GM23338 (cell line): ENCODE measurements at regions not wholly inside any gene's neighbourhood (a gene's known extent, or its start where the extent isn't known, plus 50 kb on each side); places are given as distances from the start of the nearest gene placed in this dataset.

ENCODE experiments used
- ATAC-seq: fragments of 200-7000 bp; cut with Tn5 transposase; 3 replicates; pipeline ENCODE4 v1.9.1; 2020
- DNase-seq: peaks from one replicate; pipeline ENCODE4 v3.0.0-alpha.2; 2015; ENCODE audit warnings: low spot score
- H2AFZ ChIP-seq: fragments of 200-600 bp; sonication (generic); 2 replicates; pipeline ENCODE4 v1.8.0; 2016; ENCODE audit warnings: antibody characterized with exemption, mild to moderate bottlenecking, moderate library complexity
- H3F3A ChIP-seq: fragments of 200-600 bp; sonication (generic); replicated peaks from 2 replicates; pipeline ENCODE4 v1.8.0; 2017; ENCODE audit warnings: antibody characterized with exemption, mixed run types, low read depth
- H3K27ac ChIP-seq: fragments of 200-600 bp; sonication (generic); 2 replicates; pipeline ENCODE4 v1.6.1; 2016; ENCODE audit warnings: low read depth
- H3K27me3 ChIP-seq: fragments of 200-600 bp; sonication (generic); 2 replicates; pipeline ENCODE4 v1.8.0; 2016; ENCODE audit warnings: mild to moderate bottlenecking, mixed run types, moderate library complexity; ENCODE audit not compliant: insufficient read depth
- H3K36me3 ChIP-seq: fragments of 200-600 bp; sonication (generic); 2 replicates; pipeline ENCODE4 v1.8.0; 2016; ENCODE audit warnings: mild to moderate bottlenecking; ENCODE audit not compliant: insufficient read depth
- H3K4me1 ChIP-seq: fragments of 200-600 bp; sonication (generic); 2 replicates; pipeline ENCODE4 v1.8.0; 2016; ENCODE audit warnings: mild to moderate bottlenecking, moderate library complexity; ENCODE audit not compliant: insufficient read depth
- H3K4me2 ChIP-seq: fragments of 200-600 bp; sonication (generic); 2 replicates; pipeline ENCODE4 v1.7.1; 2017; ENCODE audit warnings: mixed run types
- H3K4me3 ChIP-seq: fragments of 200-600 bp; sonication (generic); 2 replicates; pipeline ENCODE4 v1.6.1; 2016; ENCODE audit warnings: mixed run types
- H3K79me2 ChIP-seq: fragments of 200-600 bp; sonication (generic); replicated peaks from 2 replicates; pipeline ENCODE4 v1.8.0; 2017; ENCODE audit warnings: mild to moderate bottlenecking; ENCODE audit not compliant: insufficient read depth
- H3K9me2 ChIP-seq: fragments of 200-600 bp; sonication (generic); 2 replicates; pipeline ENCODE4 v1.8.0; 2017; ENCODE audit not compliant: insufficient read depth
- H4K20me1 ChIP-seq: fragments of 200-600 bp; sonication (generic); replicated peaks from 2 replicates; pipeline ENCODE4 v1.8.0; 2017; ENCODE audit warnings: mild to moderate bottlenecking; ENCODE audit not compliant: insufficient read depth
- H3K27ac Mint-ChIP-seq: 2 replicates; pipeline ENCODE4 v1.8.0; 2020; ENCODE audit warnings: inconsistent platforms, mild to moderate bottlenecking, moderate library complexity, mixed read lengths
- H3K27me3 Mint-ChIP-seq: 3 replicates; pipeline ENCODE4 v1.8.0; 2022; ENCODE audit warnings: low read depth, mild to moderate bottlenecking, moderate library complexity, mixed read lengths, inconsistent platforms; ENCODE audit not compliant: insufficient read depth, poor library complexity
- H3K36me3 Mint-ChIP-seq: 3 replicates; pipeline ENCODE4 v1.8.0; 2021; ENCODE audit warnings: low read depth, mild to moderate bottlenecking, inconsistent platforms, moderate library complexity, mixed read lengths
- H3K4me1 Mint-ChIP-seq: 3 replicates; pipeline ENCODE4 v1.8.0; 2020; ENCODE audit warnings: mild to moderate bottlenecking, inconsistent platforms, mixed read lengths
- H3K4me3 Mint-ChIP-seq: 3 replicates; pipeline ENCODE4 v1.8.0; 2021; ENCODE audit warnings: moderate library complexity, mild to moderate bottlenecking, inconsistent platforms, mixed read lengths
- H3K9me3 Mint-ChIP-seq: 3 replicates; pipeline ENCODE4 v1.8.0; 2020; ENCODE audit warnings: moderate library complexity, mild to moderate bottlenecking, inconsistent platforms, mixed read lengths
- CTCF ChIP-seq, 2 experiments: fragments of 200-600 bp in 1 of 2; sonication (generic) in 1 of 2; conservative IDR thresholded peaks; 2 replicates each; pipeline versions ENCODE4 v1.5.1 to v1.6.1; 2016 to 2017; ENCODE audit warnings: antibody characterized with exemption in 2 of 2, low read depth in 2 of 2, mild to moderate bottlenecking in 2 of 2, moderate library complexity in 1 of 2
- EZH2 ChIP-seq: fragments of 200-600 bp; sonication (generic); IDR thresholded peaks from one replicate; pipeline ENCODE4 v1.8.0; 2017; ENCODE audit warnings: antibody characterized with exemption, mild to moderate bottlenecking, low read depth; ENCODE audit not compliant: unreplicated experiment
- JUNB ChIP-seq: IDR thresholded peaks from one replicate; pipeline ENCODE4 v1.6.1; 2016; ENCODE audit warnings: antibody characterized with exemption; ENCODE audit not compliant: unreplicated experiment
- NANOG ChIP-seq: IDR thresholded peaks from 2 replicates; pipeline ENCODE4 v1.6.1; 2016; ENCODE audit warnings: antibody characterized with exemption, borderline replicate concordance
- POLR2AphosphoS5 ChIP-seq: IDR thresholded peaks from 2 replicates; pipeline ENCODE4 v1.6.1; 2016; ENCODE audit warnings: antibody characterized with exemption, low read depth
- REST ChIP-seq: IDR thresholded peaks from one replicate; pipeline ENCODE4 v1.6.1; 2018; ENCODE audit warnings: antibody characterized with exemption; ENCODE audit not compliant: unreplicated experiment
- ZNF114 ChIP-seq: fragments of 250-450 bp; sonication (Bioruptor Pico); IDR thresholded peaks from 2 replicates; pipeline ENCODE4 v1.5.0; 2020; ENCODE audit warnings: mild to moderate bottlenecking, moderate library complexity
- ZNF462 ChIP-seq: fragments of 250-450 bp; sonication (Bioruptor Pico); IDR thresholded peaks from 2 replicates; pipeline ENCODE4 v1.5.0; 2020; ENCODE audit warnings: mild to moderate bottlenecking, moderate library complexity
- TF ChIP-seq, protein P1 (sequence below): IDR thresholded peaks from 2 replicates; pipeline ENCODE4 v1.6.1; 2016; ENCODE audit warnings: antibody characterized with exemption

- TF ChIP-seq ZNF462 (CRISPR knock-in tag) (no peak), CTCF (conservative IDR thresholded peaks at IDR 0.05; ENCODE audit: low read depth in 2 of 2) (no peak)
Measured at GRCh38 chr1:80706526-80706925, 1094.2 kb upstream of the ADGRL2 start (continued).

DNA sequence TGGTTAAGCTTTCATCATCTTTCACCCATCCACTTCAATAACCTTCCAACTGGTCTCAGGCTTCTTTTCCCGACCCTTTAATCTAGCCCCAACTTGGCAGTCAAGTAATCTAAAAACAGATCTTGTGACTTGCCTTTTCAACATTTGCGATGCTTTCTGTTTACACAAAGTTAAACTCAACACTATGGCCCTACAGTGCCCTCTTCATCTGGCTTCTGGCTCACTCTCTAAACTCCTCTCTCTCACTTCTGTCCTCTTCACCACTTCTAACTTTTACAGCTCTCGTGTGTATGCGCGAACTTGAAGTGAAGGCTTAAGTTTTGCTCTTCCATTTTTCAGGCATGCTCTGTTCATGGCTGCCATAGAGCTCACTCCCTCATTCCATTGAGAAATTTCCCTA is 1122.3 kb upstream of the ADGRL2 start:
- Histone ChIP-seq H3K27me3 (no peaks in the 10 kb centered on the region), H3K36me3 (no peaks in the 10 kb centered on the region), H3K4me1 (peaks cover 20% of the 10 kb centered on the region; the same call in 1 of the 2 replicates), H4K20me1 (no peaks in the 10 kb centered on the region), H3K9me2 (no peaks in the 10 kb centered on the region), H3K79me2 (no peaks in the 10 kb centered on the region), H2AFZ (peak overlapping the region; percentile 34; the same call in 1 of the 2 replicates), H3F3A (no peaks in the 10 kb centered on the region), H3K4me3 (no peak overlapping the region), H3K27ac (no peak overlapping the region), H3K4me2 (no peak overlapping the region)
- Mint-ChIP-seq H3K27me3 (no peaks in the 10 kb centered on the region), H3K9me3 (no peaks in the 10 kb centered on the region), H3K4me1 (peaks cover 19% of the 10 kb centered on the region), H3K4me3 (no peak overlapping the region), H3K27ac (no peak overlapping the region), H3K36me3 (no peaks in the 10 kb centered on the region)
- no peak for ATAC-seq
- DNase-seq = no peak
- TF ChIP-seq POLR2AphosphoS5 = no peak
- TF ChIP-seq, protein P1, sequence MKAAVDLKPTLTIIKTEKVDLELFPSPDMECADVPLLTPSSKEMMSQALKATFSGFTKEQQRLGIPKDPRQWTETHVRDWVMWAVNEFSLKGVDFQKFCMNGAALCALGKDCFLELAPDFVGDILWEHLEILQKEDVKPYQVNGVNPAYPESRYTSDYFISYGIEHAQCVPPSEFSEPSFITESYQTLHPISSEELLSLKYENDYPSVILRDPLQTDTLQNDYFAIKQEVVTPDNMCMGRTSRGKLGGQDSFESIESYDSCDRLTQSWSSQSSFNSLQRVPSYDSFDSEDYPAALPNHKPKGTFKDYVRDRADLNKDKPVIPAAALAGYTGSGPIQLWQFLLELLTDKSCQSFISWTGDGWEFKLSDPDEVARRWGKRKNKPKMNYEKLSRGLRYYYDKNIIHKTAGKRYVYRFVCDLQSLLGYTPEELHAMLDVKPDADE = no peak
- TF ChIP-seq REST = no peak
- no peak for TF ChIP-seq EZH2
- TF ChIP-seq ZNF114 (CRISPR knock-in tag) = no peak
- no peak for TF ChIP-seq NANOG
- TF ChIP-seq CTCF (conservative IDR thresholded peaks at IDR 0.05; ENCODE audit: low read depth in 2 of 2) = no peak
- no peak for TF ChIP-seq JUNB
